Large intestine (tissue), 3 donors: ENCODE measurements at regions not wholly inside any gene's neighbourhood (a gene's known extent, or its start where the extent isn't known, plus 50 kb on each side); places are given as distances from the start of the nearest gene placed in this dataset.
A peak's percentile ranks its signal among the peaks of the same experiment; 100 is the strongest.

Experiments used
- DNase-seq, 2 donors: peaks; one replicate each; pipeline versions ENCODE4 v3.0.0 to v3.0.0-alpha.2; 2013
- H3K27ac ChIP-seq: one replicate; pipeline ENCODE4 v1.5.1; 2013; ENCODE audit warnings: low read length
- H3K27me3 ChIP-seq: 2 replicates; pipeline ENCODE4 v1.6.1; 2013; ENCODE audit warnings: low read length; ENCODE audit not compliant: control insufficient read depth, insufficient read depth
- H3K36me3 ChIP-seq: 2 replicates; pipeline ENCODE4 v1.6.1; 2013; ENCODE audit warnings: low read length; ENCODE audit not compliant: control insufficient read depth, insufficient read depth
- H3K4me1 ChIP-seq: one replicate; pipeline ENCODE4 v1.6.1; 2013; ENCODE audit warnings: low read length; ENCODE audit not compliant: control insufficient read depth, insufficient read depth
- H3K4me3 ChIP-seq: one replicate; pipeline ENCODE4 v1.5.1; 2013; ENCODE audit warnings: low read length
- H3K9me3 ChIP-seq: one replicate; pipeline ENCODE4 v1.6.1; 2013; ENCODE audit warnings: mild to moderate bottlenecking, low read depth, low read length, moderate library complexity; ENCODE audit not compliant: control insufficient read depth
- WGBS: methylation state at CpG from one replicate; pipeline ENCODE4 v1.1.5; 2013; ENCODE audit warnings: low lambda C conversion rate; ENCODE audit not compliant: insufficient coverage; 5-methylcytosine and 5-hydroxymethylcytosine counted together

DNA sequence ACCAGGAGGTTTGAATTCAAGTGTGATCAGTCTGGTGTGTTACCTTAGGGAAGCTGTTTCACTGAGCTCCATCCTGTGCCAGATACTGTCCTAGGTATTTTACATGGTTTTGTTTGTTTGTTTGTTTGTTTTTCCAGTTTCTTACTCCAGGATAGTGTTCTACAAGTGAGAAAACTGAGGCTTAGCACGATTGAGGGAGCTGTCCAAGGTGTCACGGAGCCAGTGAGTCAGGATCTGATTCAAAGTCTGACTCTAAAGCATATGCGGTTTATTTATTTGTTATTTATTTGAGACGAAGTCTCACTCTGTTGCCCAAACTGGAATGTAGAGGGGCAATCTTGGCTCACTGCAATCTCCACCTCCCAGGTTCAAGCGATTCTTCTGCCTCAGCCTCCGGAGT is 79.7 kb upstream of the GNG2 start:
- Histone ChIP-seq H3K27ac (no peak overlapping the region), H3K9me3 (no peaks in the 10 kb centered on the region), H3K4me1 (peaks cover 5% of the 10 kb centered on the region), H3K36me3 (no peaks in the 10 kb centered on the region), H3K27me3 (peaks cover 4% of the 10 kb centered on the region), H3K4me3 (no peak overlapping the region)
- no CpG with 5 or more reads among the region's 6 CpGs for WGBS
- DNase-seq: no peak

DNA sequence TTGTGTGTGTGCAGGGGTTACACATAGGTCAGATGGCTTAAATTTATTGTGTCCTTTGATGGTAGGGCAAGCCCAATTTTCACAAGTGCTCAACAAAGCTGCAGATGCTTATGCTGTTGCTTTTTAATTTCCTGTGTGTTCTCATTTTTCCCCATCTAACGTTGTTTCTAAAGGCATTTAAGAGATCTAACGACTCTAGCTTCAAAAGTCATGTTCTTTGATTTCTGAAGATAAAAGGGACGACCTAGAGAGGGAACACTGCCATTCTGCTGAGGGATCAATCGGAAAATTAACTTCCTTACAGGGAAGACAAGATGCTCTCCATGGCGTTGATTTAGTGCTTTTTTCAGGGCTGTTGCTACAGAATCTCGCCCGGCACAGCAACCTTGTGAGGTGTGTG is 79.0 kb upstream of the GNG2 start:
- WGBS: 50% methylated on average over 2 of the region's 7 CpGs
- no peak overlapping the region for H3K27ac ChIP-seq
- DNase-seq: no peak

DNA sequence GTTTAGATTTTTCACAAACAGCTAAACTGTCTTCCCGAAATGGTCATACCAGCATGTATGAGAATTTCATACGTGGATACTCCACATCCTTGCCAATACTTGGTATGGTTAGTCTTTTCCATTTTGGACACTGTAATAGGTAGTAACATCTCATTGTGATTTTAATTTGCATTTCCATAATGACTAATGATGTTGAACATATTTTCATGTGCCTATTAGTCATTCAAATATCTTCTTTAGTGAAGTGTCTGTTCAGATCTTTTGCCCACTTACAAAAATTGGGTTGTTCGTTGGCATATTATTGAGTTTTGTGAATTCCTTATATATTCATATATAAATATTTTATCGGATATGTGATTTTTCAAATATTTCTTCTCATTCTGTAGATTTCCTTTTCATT is 78.0 kb upstream of the GNG2 start:
- Histone ChIP-seq H3K27ac (no peak overlapping the region), H3K27me3 (peaks cover 6% of the 10 kb centered on the region), H3K9me3 (no peaks in the 10 kb centered on the region), H3K4me3 (no peak overlapping the region), H3K36me3 (no peaks in the 10 kb centered on the region), H3K4me1 (peaks cover 5% of the 10 kb centered on the region)
- whole genome bisulfite sequencing: 90% methylated on average over 2 of the region's 4 CpGs
- no peak for DNase-seq

More for the DNA sequence above, 79.0 kb upstream of the GNG2 start:
- Histone ChIP-seq H3K4me3 (no peak overlapping the region), H3K4me1 (peaks cover 5% of the 10 kb centered on the region), H3K9me3 (no peaks in the 10 kb centered on the region), H3K36me3 (no peaks in the 10 kb centered on the region), H3K27me3 (peaks cover 6% of the 10 kb centered on the region)

DNA sequence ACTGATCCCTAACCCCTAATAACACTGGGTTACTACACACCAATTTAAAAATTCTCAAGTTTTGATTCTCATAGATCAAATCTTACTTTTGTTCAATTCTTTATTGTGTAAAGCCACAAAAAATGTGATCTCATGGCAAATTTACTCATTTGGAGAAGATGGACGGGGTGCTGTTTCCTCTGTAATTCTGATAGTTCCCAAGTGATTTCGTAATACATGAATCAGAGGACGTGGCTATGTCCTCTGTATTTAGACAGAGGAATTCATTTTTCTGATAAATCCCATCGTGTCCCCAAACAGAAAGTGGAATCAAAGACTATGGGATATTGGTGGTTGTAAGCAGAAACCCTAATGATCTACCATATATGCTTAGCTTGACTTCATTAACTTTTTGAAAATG is 76.6 kb upstream of the GNG2 start:
- H3K9me3 ChIP-seq: no peaks in the 10 kb centered on the region
- H3K4me3 ChIP-seq: no peak overlapping the region
- no peak for DNase-seq
- H3K27me3 ChIP-seq: peaks cover 6% of the 10 kb centered on the region
- H3K4me1 ChIP-seq: peaks cover 5% of the 10 kb centered on the region
- H3K27ac ChIP-seq: no peak overlapping the region
- no peaks in the 10 kb centered on the region for H3K36me3 ChIP-seq
- 100% methylated on average over 1 of the region's 4 CpGs for WGBS

DNA sequence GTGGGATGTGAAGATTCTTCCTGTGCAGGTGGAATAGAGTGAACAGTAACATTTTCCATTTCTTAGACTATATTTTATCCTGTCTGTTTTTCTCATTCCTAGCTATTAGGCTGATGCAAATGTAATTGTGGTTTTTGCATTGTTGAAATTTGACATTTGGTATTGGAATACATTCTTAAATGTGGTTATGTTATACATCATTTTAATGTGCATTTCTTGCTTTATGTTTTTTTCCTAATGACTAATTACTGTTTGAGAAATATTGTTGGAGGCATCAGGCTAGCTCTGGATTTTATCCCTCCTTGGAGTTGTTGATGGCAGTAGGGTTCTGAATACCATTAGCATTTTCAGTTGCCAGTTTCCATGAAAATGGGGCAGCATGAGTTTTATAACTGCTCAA is 75.9 kb upstream of the GNG2 start:
- peaks cover 5% of the 10 kb centered on the region for H3K4me1 ChIP-seq
- peaks cover 6% of the 10 kb centered on the region for H3K27me3 ChIP-seq
- no peaks in the 10 kb centered on the region for H3K9me3 ChIP-seq
- DNase-seq: no peak
- H3K4me3 ChIP-seq: no peak overlapping the region
- H3K36me3 ChIP-seq: no peaks in the 10 kb centered on the region
- H3K27ac ChIP-seq: no peak overlapping the region

DNA sequence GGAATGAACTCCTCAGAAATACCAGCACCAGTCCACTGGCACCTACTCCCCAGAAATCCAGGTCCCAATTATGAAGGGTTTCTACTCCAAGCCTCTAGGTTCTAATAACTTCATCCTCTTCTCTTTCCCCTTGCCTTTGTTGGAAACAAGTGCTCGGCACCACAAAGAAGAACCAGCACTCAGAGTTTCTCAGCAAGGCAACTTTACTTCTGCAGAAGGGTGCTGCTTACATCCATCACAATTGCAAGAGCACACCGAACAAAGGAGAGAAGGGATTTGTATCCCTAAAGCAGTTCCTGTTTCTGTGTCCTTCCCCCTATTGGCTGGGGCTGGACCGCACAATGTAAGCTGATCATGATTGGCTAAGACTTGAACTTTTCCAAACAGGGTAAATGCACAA is 74.2 kb upstream of the GNG2 start:
- no CpG with 5 or more reads among the region's 3 CpGs for WGBS

DNA sequence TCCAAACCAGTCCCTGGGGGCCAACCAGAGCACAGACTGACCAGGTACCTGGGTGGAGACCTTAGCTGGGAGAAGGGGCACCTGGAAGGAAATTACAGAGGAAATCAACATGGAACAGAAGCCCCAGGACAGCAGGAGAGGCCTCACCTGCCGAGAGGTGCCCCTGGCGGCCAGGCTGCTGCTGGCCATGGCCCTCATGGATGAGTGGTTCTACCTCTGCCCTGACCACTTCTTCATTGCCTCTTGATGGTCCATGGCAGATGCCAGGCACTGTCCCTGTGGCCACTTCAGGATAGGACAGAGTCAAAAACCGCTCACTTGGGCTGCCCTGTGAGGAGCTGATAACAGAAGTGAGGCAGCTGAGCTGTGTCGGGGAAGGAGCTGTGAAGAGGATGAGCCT is 73.1 kb upstream of the GNG2 start:
- DNase-seq: no peak
- Histone ChIP-seq H3K27ac (no peak overlapping the region), H3K4me3 (no peak overlapping the region), H3K36me3 (no peaks in the 10 kb centered on the region), H3K27me3 (peaks cover 4% of the 10 kb centered on the region), H3K9me3 (no peaks in the 10 kb centered on the region), H3K4me1 (no peaks in the 10 kb centered on the region)
- no CpG with 5 or more reads among the region's 4 CpGs for WGBS

More for the DNA sequence above, 74.2 kb upstream of the GNG2 start:
- no peak for DNase-seq
- no peak overlapping the region for H3K4me3 ChIP-seq
- no peaks in the 10 kb centered on the region for H3K36me3 ChIP-seq
- H3K9me3 ChIP-seq: no peaks in the 10 kb centered on the region
- no peaks in the 10 kb centered on the region for H3K4me1 ChIP-seq
- H3K27me3 ChIP-seq: peaks cover 4% of the 10 kb centered on the region
- H3K27ac ChIP-seq: no peak overlapping the region

DNA sequence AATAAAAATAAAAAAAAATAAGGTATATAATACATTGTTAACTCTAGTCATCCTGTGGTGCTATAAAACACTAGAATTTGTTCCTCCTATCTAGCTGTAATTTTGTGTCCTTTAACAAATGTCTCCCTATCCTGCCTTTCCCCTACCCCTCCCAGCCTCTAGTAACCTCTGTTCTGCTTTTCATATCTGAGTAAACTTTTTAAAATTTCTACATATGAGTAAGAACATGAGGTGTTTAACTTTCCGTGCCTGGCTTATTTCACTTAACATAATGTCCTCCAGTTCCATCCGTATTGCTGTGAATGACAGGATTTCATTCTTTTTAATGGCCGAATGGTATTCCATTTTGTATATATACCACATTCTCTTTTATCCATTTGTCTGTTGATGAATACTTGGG is 71.3 kb upstream of the GNG2 start:
- 96% methylated on average over 3 of the region's 3 CpGs for WGBS
- Histone ChIP-seq H3K27me3 (peaks cover 4% of the 10 kb centered on the region), H3K4me3 (no peak overlapping the region), H3K4me1 (no peaks in the 10 kb centered on the region), H3K36me3 (no peaks in the 10 kb centered on the region), H3K9me3 (no peaks in the 10 kb centered on the region), H3K27ac (no peak overlapping the region)
- DNase-seq: no peak

DNA sequence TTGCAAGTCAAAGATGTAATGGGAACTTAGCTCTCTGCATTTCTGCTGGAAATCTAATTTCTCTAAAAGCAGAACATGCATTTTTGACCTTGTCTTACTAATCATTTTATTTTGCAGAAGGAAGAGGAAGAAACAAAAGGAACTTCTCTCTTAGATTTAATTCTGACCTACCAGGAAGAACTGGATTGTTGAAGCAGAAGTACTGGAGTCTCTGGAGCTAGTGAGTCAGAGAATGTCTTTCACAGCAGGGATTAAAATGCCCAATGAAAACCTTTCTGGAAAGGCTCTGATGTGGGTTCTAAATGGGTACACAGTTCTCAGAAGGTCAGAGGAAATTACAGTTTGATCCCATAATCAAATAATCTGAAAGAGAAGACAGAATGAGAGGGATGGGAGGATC is 70.8 kb upstream of the GNG2 start:
- H3K4me1 ChIP-seq: no peaks in the 10 kb centered on the region
- no peak overlapping the region for H3K27ac ChIP-seq
- no peak overlapping the region for H3K4me3 ChIP-seq
- H3K9me3 ChIP-seq: no peaks in the 10 kb centered on the region
- H3K36me3 ChIP-seq: no peaks in the 10 kb centered on the region
- DNase-seq: no peak
- H3K27me3 ChIP-seq: peaks cover 4% of the 10 kb centered on the region

DNA sequence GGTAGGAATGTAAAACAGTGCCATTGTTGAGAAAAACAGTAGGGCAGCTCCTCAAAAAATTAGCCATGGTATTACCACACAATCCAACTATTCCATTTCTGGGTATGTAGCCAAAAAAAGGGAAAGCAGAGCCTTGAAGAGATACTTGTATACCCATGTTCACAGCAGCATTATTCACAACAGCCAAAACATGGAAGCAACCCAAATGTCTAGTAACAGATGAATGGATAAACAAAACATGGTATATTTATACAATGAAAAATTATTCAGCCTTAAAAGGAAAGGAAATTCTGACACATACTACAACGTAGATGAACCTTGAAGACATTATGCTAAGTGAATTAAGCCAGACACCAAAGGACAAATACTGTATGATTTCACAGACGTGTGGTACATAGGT is 67.6 kb upstream of the GNG2 start:
- Histone ChIP-seq H3K9me3 (no peaks in the 10 kb centered on the region), H3K36me3 (no peaks in the 10 kb centered on the region), H3K27me3 (no peaks in the 10 kb centered on the region), H3K4me3 (no peak overlapping the region), H3K4me1 (no peaks in the 10 kb centered on the region), H3K27ac (no peak overlapping the region)
- 70% methylated on average over 2 of the region's 2 CpGs for WGBS
- DNase-seq: peak in 1 of 2 donors; percentile 35

DNA sequence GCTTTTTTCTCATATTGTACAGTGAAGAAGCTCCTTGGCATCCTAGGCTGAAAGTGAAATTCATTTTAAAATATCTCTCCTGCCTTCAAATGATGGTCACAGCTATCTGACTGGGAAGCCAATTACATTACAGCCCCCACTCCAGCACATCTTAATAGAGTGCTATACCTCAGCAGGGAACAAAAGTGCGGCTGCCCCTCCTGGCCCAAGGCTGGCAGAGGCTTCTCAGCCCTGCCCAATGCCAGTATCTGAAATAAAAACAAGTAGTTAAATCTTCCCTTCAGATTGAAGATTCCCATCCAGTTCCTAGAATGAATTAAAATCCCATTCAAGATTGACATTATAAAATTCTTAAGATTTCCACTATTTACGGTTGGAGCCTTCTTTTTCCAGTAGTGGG is 54.9 kb upstream of the GNG2 start:
- H3K36me3 ChIP-seq: no peaks in the 10 kb centered on the region
- H3K4me1 ChIP-seq: no peaks in the 10 kb centered on the region
- H3K27me3 ChIP-seq: no peaks in the 10 kb centered on the region
- peaks cover 3% of the 10 kb centered on the region for H3K9me3 ChIP-seq
- no peak overlapping the region for H3K27ac ChIP-seq
- WGBS: no CpG with 5 or more reads among the region's 2 CpGs
- H3K4me3 ChIP-seq: no peak overlapping the region
- DNase-seq: no peak
